ENCODE measurements at regions not wholly inside any gene's neighbourhood (a gene's known extent, or its start where the extent isn't known, plus 50 kb on each side); places are given as distances from the start of the nearest gene placed in this dataset.

DNA sequence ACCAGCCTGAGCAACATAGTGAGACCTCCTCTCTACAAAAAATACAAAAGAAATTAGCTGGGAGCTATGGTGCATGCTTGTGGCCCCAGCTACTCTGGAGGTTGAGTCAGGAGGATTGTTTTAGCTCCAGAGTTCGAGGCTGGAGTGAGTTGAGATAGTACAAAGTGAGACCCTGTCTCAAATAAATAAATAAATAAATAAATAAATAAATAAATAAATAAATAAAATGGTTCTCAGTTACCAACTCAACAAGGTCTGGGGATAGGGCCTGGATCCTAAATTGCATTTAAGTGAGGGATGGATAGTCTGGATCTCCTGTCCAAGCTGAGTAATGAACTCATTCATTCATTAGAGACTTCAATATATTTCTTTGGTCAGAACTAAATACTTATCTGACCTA is 115.7 kb upstream of the IL1RAPL2 start:
- no CpG with 5 or more reads among the region's 1 CpG for WGBS (ENCODE audit: insufficient coverage)
- no peak overlapping the region for H3K27ac Mint-ChIP-seq
- intact Hi-C loops (cut with micrococcal nuclease), result no loop called here
- H3K9me3 Mint-ChIP-seq, result no peaks in the 10 kb centered on the region
- H3K4me1 Mint-ChIP-seq, result no peaks in the 10 kb centered on the region
- TF ChIP-seq, protein P1, sequence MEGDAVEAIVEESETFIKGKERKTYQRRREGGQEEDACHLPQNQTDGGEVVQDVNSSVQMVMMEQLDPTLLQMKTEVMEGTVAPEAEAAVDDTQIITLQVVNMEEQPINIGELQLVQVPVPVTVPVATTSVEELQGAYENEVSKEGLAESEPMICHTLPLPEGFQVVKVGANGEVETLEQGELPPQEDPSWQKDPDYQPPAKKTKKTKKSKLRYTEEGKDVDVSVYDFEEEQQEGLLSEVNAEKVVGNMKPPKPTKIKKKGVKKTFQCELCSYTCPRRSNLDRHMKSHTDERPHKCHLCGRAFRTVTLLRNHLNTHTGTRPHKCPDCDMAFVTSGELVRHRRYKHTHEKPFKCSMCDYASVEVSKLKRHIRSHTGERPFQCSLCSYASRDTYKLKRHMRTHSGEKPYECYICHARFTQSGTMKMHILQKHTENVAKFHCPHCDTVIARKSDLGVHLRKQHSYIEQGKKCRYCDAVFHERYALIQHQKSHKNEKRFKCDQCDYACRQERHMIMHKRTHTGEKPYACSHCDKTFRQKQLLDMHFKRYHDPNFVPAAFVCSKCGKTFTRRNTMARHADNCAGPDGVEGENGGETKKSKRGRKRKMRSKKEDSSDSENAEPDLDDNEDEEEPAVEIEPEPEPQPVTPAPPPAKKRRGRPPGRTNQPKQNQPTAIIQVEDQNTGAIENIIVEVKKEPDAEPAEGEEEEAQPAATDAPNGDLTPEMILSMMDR (IDR thresholded peaks at IDR 0.05), result no peak
- no peaks in the 10 kb centered on the region for H3K4me1 ChIP-seq (ENCODE audit: control insufficient read depth, insufficient read depth, low read length)
- H3K36me3 ChIP-seq (ENCODE audit: control insufficient read depth, insufficient read depth, low read length), result no peaks in the 10 kb centered on the region
- no peak overlapping the region for H3K4me3 Mint-ChIP-seq
- no peak overlapping the region for H3K4me3 ChIP-seq (ENCODE audit: low read length)
- H3K27me3 Mint-ChIP-seq (ENCODE audit: low read depth in 2 of 2), result no peaks in the 10 kb centered on the region
- DNase-seq, result no peak
- no peak for ATAC-seq
- no peaks in the 10 kb centered on the region for H3K9me3 ChIP-seq (ENCODE audit: control insufficient read depth, insufficient read depth, low read length)
- no peak overlapping the region for H3K27ac ChIP-seq (ENCODE audit: low read length)
- no peaks in the 10 kb centered on the region for H3K27me3 ChIP-seq (ENCODE audit: control insufficient read depth, insufficient read depth, low read length)
- no peaks in the 10 kb centered on the region for H3K36me3 Mint-ChIP-seq

DNA sequence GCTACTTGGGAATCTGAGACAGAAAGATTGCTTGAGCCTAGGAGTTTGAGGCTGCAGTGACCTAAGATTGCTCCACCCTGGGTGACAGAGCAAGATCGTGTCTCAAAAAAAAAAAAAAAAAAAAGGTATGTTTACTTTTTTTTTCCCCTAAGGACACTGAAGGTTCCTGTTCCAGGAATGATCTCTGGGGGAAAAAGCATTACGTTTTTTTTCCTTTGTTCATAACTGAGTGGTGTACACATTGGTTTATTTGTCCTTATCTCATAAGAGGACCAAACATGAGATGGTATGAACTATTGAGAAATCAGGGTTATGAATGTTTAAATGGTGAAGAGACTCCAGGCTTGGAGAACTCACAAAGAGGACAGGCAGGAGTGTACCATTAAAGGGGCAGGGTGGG is 120.4 kb upstream of the IL1RAPL2 start:
- intact Hi-C loops (cut with micrococcal nuclease), result no loop called here
- WGBS (ENCODE audit: insufficient coverage), result no CpG with 5 or more reads among the region's 2 CpGs
- TF ChIP-seq, protein P1 (IDR thresholded peaks at IDR 0.05), result no peak
- H3K27ac ChIP-seq (ENCODE audit: low read length), result no peak overlapping the region
- H3K4me1 Mint-ChIP-seq, result no peaks in the 10 kb centered on the region
- DNase-seq (no peak), ATAC-seq (no peak)
- H3K36me3 Mint-ChIP-seq, result no peaks in the 10 kb centered on the region
- H3K9me3 Mint-ChIP-seq, result no peaks in the 10 kb centered on the region
- H3K9me3 ChIP-seq (ENCODE audit: control insufficient read depth, insufficient read depth, low read length), result no peaks in the 10 kb centered on the region
- no peaks in the 10 kb centered on the region for H3K27me3 ChIP-seq (ENCODE audit: control insufficient read depth, insufficient read depth, low read length)
- H3K4me1 ChIP-seq (ENCODE audit: control insufficient read depth, insufficient read depth, low read length), result no peaks in the 10 kb centered on the region
- no peak overlapping the region for H3K27ac Mint-ChIP-seq
- H3K27me3 Mint-ChIP-seq (ENCODE audit: low read depth in 2 of 2), result no peaks in the 10 kb centered on the region
- no peaks in the 10 kb centered on the region for H3K36me3 ChIP-seq (ENCODE audit: control insufficient read depth, insufficient read depth, low read length)
- no peak overlapping the region for H3K4me3 Mint-ChIP-seq
- H3K4me3 ChIP-seq (ENCODE audit: low read length), result no peak overlapping the region

DNA sequence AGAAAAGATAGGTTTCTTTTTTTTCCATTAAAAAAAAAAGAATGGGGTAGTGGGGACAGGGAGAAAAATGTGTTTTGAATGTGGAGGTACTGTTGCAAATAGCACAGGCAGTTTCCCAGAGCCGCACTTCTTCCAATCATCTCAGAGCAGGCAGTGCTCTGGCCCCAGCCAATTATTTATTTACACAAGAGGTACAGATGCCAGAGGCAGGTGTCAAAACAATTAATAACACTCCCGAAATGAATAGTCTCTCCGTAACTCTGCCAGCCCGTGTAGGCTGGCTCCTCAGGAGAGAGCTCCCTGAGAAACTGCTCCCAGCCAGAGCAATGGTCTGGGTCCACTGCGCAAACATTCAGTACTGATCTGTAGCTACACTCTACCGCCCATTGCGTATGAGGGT is 130.8 kb upstream of the IL1RAPL2 start:
- H3K36me3 ChIP-seq (ENCODE audit: control insufficient read depth, insufficient read depth, low read length), result no peaks in the 10 kb centered on the region
- Mint-ChIP-seq H3K4me3 (no peak overlapping the region), H3K27ac (no peak overlapping the region), H3K36me3 (no peaks in the 10 kb centered on the region), H3K9me3 (peaks cover 0 to 2% of the 10 kb centered on the region in 2 donors), H3K4me1 (no peaks in the 10 kb centered on the region), H3K27me3 (ENCODE audit: low read depth in 2 of 2) (peaks cover 0 to 42% of the 10 kb centered on the region in 2 donors)
- H3K4me3 ChIP-seq (ENCODE audit: low read length), result no peak overlapping the region
- no peak for DNase-seq
- no peaks in the 10 kb centered on the region for H3K27me3 ChIP-seq (ENCODE audit: control insufficient read depth, insufficient read depth, low read length)
- intact Hi-C loops (cut with micrococcal nuclease), result no loop called here
- no peak for ATAC-seq
- TF ChIP-seq, protein P1 (IDR thresholded peaks at IDR 0.05), result no peak
- H3K9me3 ChIP-seq (ENCODE audit: control insufficient read depth, insufficient read depth, low read length), result no peaks in the 10 kb centered on the region
- H3K27ac ChIP-seq (ENCODE audit: low read length), result no peak overlapping the region
- H3K4me1 ChIP-seq (ENCODE audit: control insufficient read depth, insufficient read depth, low read length), result no peaks in the 10 kb centered on the region
- 88% methylated on average over 7 of the region's 7 CpGs for WGBS (ENCODE audit: insufficient coverage)

DNA sequence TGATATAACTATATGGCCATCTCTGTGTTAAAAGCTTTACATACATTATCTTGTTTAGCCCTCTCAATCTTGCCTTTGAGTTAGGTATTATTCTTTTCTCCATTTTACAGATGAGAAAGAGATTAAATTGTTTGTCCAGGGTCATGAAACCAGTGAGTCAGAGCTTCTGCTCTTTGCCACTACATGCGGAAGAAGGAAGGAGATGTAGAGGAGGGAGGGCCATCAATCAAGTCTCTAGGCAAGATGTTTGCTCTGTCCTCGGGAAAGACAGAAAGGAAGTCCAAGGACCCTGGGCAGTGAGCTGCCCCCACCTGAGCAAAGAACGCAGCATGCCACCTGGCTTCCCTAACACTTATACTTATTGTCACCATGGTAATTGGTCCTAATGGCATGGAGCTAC is 133.7 kb upstream of the IL1RAPL2 start:
- Histone ChIP-seq H3K9me3 (ENCODE audit: control insufficient read depth, insufficient read depth, low read length) (no peaks in the 10 kb centered on the region), H3K27me3 (ENCODE audit: control insufficient read depth, insufficient read depth, low read length) (no peaks in the 10 kb centered on the region), H3K4me1 (ENCODE audit: control insufficient read depth, insufficient read depth, low read length) (no peaks in the 10 kb centered on the region), H3K36me3 (ENCODE audit: control insufficient read depth, insufficient read depth, low read length) (no peaks in the 10 kb centered on the region), H3K27ac (ENCODE audit: low read length) (no peak overlapping the region), H3K4me3 (ENCODE audit: low read length) (no peak overlapping the region)
- Mint-ChIP-seq H3K4me1 (no peaks in the 10 kb centered on the region), H3K27me3 (ENCODE audit: low read depth in 2 of 2) (peaks cover 0 to 25% of the 10 kb centered on the region in 2 donors), H3K4me3 (no peak overlapping the region), H3K27ac (no peak overlapping the region), H3K36me3 (no peaks in the 10 kb centered on the region), H3K9me3 (no peaks in the 10 kb centered on the region)
- WGBS (ENCODE audit: insufficient coverage), result 31% methylated on average over 2 of the region's 3 CpGs
- ATAC-seq, result no peak
- TF ChIP-seq, protein P1 (IDR thresholded peaks at IDR 0.05), result no peak
- intact Hi-C loops (cut with micrococcal nuclease), result no loop called here
- DNase-seq, result no peak

Data from natural killer cell (primary cell).